HepG2 (cell line): ENCODE measurements at regions not wholly inside any gene's neighbourhood (a gene's known extent, or its start where the extent isn't known, plus 50 kb on each side); places are given as distances from the start of the nearest gene placed in this dataset.

Source experiments
- ATAC-seq: fragments of 200-7000 bp; cut with Tn5 transposase; 3 replicates; pipeline ENCODE4 v1.9.1; 2020; ENCODE audit warnings: mild to moderate bottlenecking, moderate library complexity
- BruUV-seq: library from RNA; stranded (reverse); fragments of 400-500 nt; replicated peaks from 2 replicates; lab custom pipeline; 2021; lab: Mats Ljungman, UMichigan
- CTCF ChIA-PET: fragments of 300-600 bp; formaldehyde crosslinking; extraction: SDS; loops from one replicate; lab custom pipeline; 2021; ENCODE audit warnings: low total read pairs, inconsistent platforms, low intra/inter-chr PET ratio; lab: Yijun Ruan, JAX
- POLR2A ChIA-PET: fragments of 350-600 bp; sonication (Branson Sonifier 250); formaldehyde crosslinking; loops from one replicate; lab custom pipeline; 2020; ENCODE audit warnings: antibody characterized with exemption, inconsistent platforms; lab: Yijun Ruan, JAX
- DNase-seq: peaks from one replicate; pipeline ENCODE4 v3.0.0-alpha.2; 2015; ENCODE audit warnings: low spot score
- FAIRE-seq: peaks from 3 replicates; lab custom pipeline; 2011; peaks lifted over from hg19 to GRCh38; lab: Jason Lieb, UNC
- H2AFZ ChIP-seq: one replicate; pipeline ENCODE4 v1.6.1; 2011; ENCODE audit warnings: low read length, inconsistent platforms
- H3K27ac ChIP-seq: fragments of 300-600 bp; 3 replicates; pipeline ENCODE4 v1.8.0; 2011; ENCODE audit warnings: mixed run types, mild to moderate bottlenecking, mixed read lengths, low read length, inconsistent platforms; ENCODE audit not compliant: insufficient read depth; ENCODE audit errors: extremely low read length
- H3K27me3 ChIP-seq, 2 experiments: fragments of 200-600 bp in 1 of 2; 2 replicates in 1 of 2; 3 replicates in 1 of 2; pipeline versions ENCODE4 v1.6.0 to v1.8.0; 2011; ENCODE audit warnings: low read length in 2 of 2, mild to moderate bottlenecking in 2 of 2, moderate library complexity in 2 of 2, inconsistent platforms in 1 of 2; ENCODE audit not compliant: insufficient read depth in 2 of 2, control insufficient read depth in 1 of 2
- H3K36me3 ChIP-seq, 2 experiments: fragments of 200-600 bp in 1 of 2; replicated peaks in 1 of 2; 2 replicates in 1 of 2; 3 replicates in 1 of 2; pipeline versions ENCODE4 v1.5.1 to v1.8.0; 2011; ENCODE audit warnings: low read length in 2 of 2, inconsistent platforms in 1 of 2; ENCODE audit not compliant: insufficient read depth in 2 of 2, control insufficient read depth in 1 of 2
- H3K4me1 ChIP-seq: 2 replicates; pipeline ENCODE4 v1.5.1; 2012; ENCODE audit warnings: low read length, inconsistent platforms; ENCODE audit not compliant: insufficient read depth
- H3K4me2 ChIP-seq: 2 replicates; pipeline ENCODE4 v1.6.0; 2011; ENCODE audit warnings: low read depth, low read length, inconsistent platforms
- H3K4me3 ChIP-seq, 3 experiments: fragments of 200-600 bp in 1 of 3; sonication (generic), shearing (Covaris generic) in 1 of 3; replicated peaks in 1 of 3; 2 replicates each; pipeline ENCODE4 v1.5.1; 2011 to 2016; ENCODE audit warnings: low read length in 3 of 3, inconsistent platforms in 2 of 3, low read depth in 2 of 3, mild to moderate bottlenecking in 2 of 3, control low read depth in 1 of 3, mixed read lengths in 1 of 3; ENCODE audit not compliant: insufficient read depth in 1 of 3
- H3K79me2 ChIP-seq: one replicate; pipeline ENCODE4 v1.6.1; 2011; ENCODE audit warnings: low read length, inconsistent platforms; ENCODE audit not compliant: insufficient read depth
- H3K9ac ChIP-seq: 2 replicates; pipeline ENCODE4 v1.6.0; 2011; ENCODE audit warnings: mild to moderate bottlenecking, low read depth, low read length, inconsistent platforms; ENCODE audit not compliant: insufficient read depth
- H3K9me3 ChIP-seq: 2 replicates; pipeline ENCODE4 v1.5.1; 2012; ENCODE audit warnings: mild to moderate bottlenecking, low read length
- H4K20me1 ChIP-seq: 2 replicates; pipeline ENCODE4 v1.6.0; 2011; ENCODE audit warnings: inconsistent platforms, mild to moderate bottlenecking, low read length, moderate library complexity; ENCODE audit not compliant: insufficient read depth
- ISX ChIP-seq: sonication (generic); formaldehyde crosslinking; conservative IDR thresholded peaks from 2 replicates; pipeline ENCODE4 v1.5.0; 2020; ENCODE audit warnings: missing genetic modification reagents
- JUND ChIP-seq: sonication (generic); formaldehyde crosslinking; IDR thresholded peaks from 2 replicates; pipeline ENCODE4 v1.8.0; 2022; ENCODE audit warnings: mild to moderate bottlenecking, missing genetic modification reagents
- KLF11 ChIP-seq: IDR thresholded peaks from 2 replicates; pipeline ENCODE4 v1.6.1; 2016; ENCODE audit warnings: missing compliant biosample characterization
- KLF9 ChIP-seq: IDR thresholded peaks from 2 replicates; pipeline ENCODE4 v1.6.1; 2016; ENCODE audit warnings: low read depth
- MAFK ChIP-seq, 2 experiments: IDR thresholded peaks in 1 of 2; conservative IDR thresholded peaks in 1 of 2; 2 replicates each; pipeline ENCODE4 v1.6.1; 2011; ENCODE audit warnings: improper control_type of control experiment in 2 of 2, low read length in 2 of 2
- SATB2 ChIP-seq: sonication (generic); formaldehyde crosslinking; IDR thresholded peaks from 2 replicates; pipeline ENCODE4 v1.5.0; 2020; ENCODE audit warnings: missing genetic modification reagents
- STAG1 ChIP-seq: sonication (generic); formaldehyde crosslinking; IDR thresholded peaks from 2 replicates; pipeline ENCODE4 v1.4.0; 2020; ENCODE audit warnings: missing genetic modification reagents
- ZBTB26 ChIP-seq: IDR thresholded peaks from 2 replicates; pipeline ENCODE4 v1.6.1; 2016; ENCODE audit warnings: missing compliant biosample characterization, missing genetic modification reagents, borderline replicate concordance
- ZMYM4 ChIP-seq: sonication (generic); formaldehyde crosslinking; IDR thresholded peaks from 2 replicates; pipeline ENCODE4 v1.8.1; 2023; ENCODE audit warnings: mild to moderate bottlenecking, missing genetic modification reagents
- ZNF274 ChIP-seq: sonication (generic); formaldehyde crosslinking; IDR thresholded peaks from 2 replicates; pipeline ENCODE4 v1.5.1; 2020; ENCODE audit warnings: mild to moderate bottlenecking, missing genetic modification reagents
- ZNF460 ChIP-seq: sonication (generic); formaldehyde crosslinking; IDR thresholded peaks from 2 replicates; pipeline ENCODE4 v1.5.1; 2020; ENCODE audit warnings: missing genetic modification reagents, mild to moderate bottlenecking, borderline replicate concordance
- WGBS: methylation state at CpG from one replicate; pipeline ENCODE4 v1.1.6; 2017; ENCODE audit warnings: low lambda C conversion rate; 5-methylcytosine and 5-hydroxymethylcytosine counted together
- in situ Hi-C: cut with HindIII; loops from 2 replicates; pipeline ENCODE4 v1.10.0; 2017; ENCODE audit warnings: low pct_unique_long_range_greater_than_20kb; ENCODE audit not compliant: extremely low pct_ligation_motif_present
- intact Hi-C: fragments of 100-400 bp; cut with micrococcal nuclease; formaldehyde crosslinking; loops from one replicate; pipeline ENCODE4 v1.10.0; 2022; ENCODE audit not compliant: unreplicated experiment
- TF ChIP-seq, protein P1 (sequence below): IDR thresholded peaks from 2 replicates; pipeline ENCODE4 v1.6.1; 2016; ENCODE audit warnings: mild to moderate bottlenecking
- TF ChIP-seq, protein P2 (sequence below): IDR thresholded peaks from 2 replicates; pipeline ENCODE4 v1.6.1; 2016; ENCODE audit warnings: low read depth, borderline replicate concordance
- TF ChIP-seq, protein P3 (sequence below): sonication (generic); formaldehyde crosslinking; conservative IDR thresholded peaks from 2 replicates; pipeline ENCODE4 v1.4.0; 2020; ENCODE audit warnings: mild to moderate bottlenecking, missing genetic modification reagents, moderate library complexity

DNA sequence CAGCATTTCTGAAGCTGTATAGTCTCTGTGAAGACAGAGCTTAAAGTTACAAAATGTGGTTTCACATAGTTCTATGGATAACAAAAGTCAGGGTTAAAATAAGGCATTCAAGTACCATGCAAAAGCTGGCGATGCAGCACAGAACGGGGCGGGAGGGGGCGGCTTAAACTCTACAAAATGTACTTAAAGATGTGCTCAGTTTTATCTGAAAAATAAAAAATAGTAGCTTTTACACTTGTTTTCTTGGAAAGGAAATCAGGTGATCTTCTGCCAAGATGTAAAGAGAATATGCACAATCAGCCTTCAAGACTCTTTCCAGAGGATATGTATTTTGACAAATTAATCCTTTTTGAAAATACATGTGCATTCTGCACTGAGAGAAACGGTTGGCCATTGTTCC is 301.7 kb upstream of the EMCN start:
- BruUV-seq: no TSS peak
- peaks cover 14% of the 10 kb centered on the region for H3K4me1 ChIP-seq
- H3K4me3 ChIP-seq: no peak overlapping the region
- H3K36me3 ChIP-seq: no peaks in the 10 kb centered on the region
- in situ Hi-C loops: no loop called here
- DNase-seq (no peak), ATAC-seq (no peak), FAIRE-seq (no peak)
- no peaks in the 10 kb centered on the region for H3K27me3 ChIP-seq
- no peak overlapping the region for H3K4me2 ChIP-seq
- H3K27ac ChIP-seq: no peak overlapping the region
- no peak overlapping the region for H3K9ac ChIP-seq
- no peaks in the 10 kb centered on the region for H3K79me2 ChIP-seq
- TF ChIP-seq ISX (CRISPR knock-in tag): no peak
- no peak for TF ChIP-seq JUND (CRISPR knock-in tag)
- no peak for TF ChIP-seq ZNF274
- no peak for TF ChIP-seq ZNF460
- TF ChIP-seq MAFK (conservative IDR thresholded peaks at IDR 0.05 in 1 of 2, IDR thresholded peaks at IDR 0.05 in 1 of 2; ENCODE audit: low read length in 2 of 2): no peak
- TF ChIP-seq STAG1: no peak
- no peak for TF ChIP-seq ZMYM4 (CRISPR knock-in tag)
- TF ChIP-seq, protein P1, sequence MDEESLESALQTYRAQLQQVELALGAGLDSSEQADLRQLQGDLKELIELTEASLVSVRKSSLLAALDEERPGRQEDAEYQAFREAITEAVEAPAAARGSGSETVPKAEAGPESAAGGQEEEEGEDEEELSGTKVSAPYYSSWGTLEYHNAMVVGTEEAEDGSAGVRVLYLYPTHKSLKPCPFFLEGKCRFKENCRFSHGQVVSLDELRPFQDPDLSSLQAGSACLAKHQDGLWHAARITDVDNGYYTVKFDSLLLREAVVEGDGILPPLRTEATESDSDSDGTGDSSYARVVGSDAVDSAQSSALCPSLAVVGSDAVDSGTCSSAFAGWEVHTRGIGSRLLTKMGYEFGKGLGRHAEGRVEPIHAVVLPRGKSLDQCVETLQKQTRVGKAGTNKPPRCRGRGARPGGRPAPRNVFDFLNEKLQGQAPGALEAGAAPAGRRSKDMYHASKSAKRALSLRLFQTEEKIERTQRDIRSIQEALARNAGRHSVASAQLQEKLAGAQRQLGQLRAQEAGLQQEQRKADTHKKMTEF: no peak
- TF ChIP-seq ZBTB26 (CRISPR knock-in tag): no peak
- TF ChIP-seq, protein P2, sequence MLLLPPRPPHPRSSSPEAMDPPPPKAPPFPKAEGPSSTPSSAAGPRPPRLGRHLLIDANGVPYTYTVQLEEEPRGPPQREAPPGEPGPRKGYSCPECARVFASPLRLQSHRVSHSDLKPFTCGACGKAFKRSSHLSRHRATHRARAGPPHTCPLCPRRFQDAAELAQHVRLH (CRISPR knock-in tag): no peak
- TF ChIP-seq, protein P3, sequence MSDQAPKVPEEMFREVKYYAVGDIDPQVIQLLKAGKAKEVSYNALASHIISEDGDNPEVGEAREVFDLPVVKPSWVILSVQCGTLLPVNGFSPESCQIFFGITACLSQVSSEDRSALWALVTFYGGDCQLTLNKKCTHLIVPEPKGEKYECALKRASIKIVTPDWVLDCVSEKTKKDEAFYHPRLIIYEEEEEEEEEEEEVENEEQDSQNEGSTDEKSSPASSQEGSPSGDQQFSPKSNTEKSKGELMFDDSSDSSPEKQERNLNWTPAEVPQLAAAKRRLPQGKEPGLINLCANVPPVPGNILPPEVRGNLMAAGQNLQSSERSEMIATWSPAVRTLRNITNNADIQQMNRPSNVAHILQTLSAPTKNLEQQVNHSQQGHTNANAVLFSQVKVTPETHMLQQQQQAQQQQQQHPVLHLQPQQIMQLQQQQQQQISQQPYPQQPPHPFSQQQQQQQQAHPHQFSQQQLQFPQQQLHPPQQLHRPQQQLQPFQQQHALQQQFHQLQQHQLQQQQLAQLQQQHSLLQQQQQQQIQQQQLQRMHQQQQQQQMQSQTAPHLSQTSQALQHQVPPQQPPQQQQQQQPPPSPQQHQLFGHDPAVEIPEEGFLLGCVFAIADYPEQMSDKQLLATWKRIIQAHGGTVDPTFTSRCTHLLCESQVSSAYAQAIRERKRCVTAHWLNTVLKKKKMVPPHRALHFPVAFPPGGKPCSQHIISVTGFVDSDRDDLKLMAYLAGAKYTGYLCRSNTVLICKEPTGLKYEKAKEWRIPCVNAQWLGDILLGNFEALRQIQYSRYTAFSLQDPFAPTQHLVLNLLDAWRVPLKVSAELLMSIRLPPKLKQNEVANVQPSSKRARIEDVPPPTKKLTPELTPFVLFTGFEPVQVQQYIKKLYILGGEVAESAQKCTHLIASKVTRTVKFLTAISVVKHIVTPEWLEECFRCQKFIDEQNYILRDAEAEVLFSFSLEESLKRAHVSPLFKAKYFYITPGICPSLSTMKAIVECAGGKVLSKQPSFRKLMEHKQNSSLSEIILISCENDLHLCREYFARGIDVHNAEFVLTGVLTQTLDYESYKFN (CRISPR knock-in tag): no peak
- no peak for TF ChIP-seq SATB2
- TF ChIP-seq KLF11: no peak
- TF ChIP-seq KLF9 (CRISPR knock-in tag): no peak
- intact Hi-C loops: no loop called here
- CTCF ChIA-PET: no interaction called here
- H2AFZ ChIP-seq: no peak overlapping the region
- H4K20me1 ChIP-seq: no peaks in the 10 kb centered on the region
- POLR2A ChIA-PET: no interaction called here
- no peaks in the 10 kb centered on the region for H3K9me3 ChIP-seq
- 4% methylated on average over 5 of the region's 5 CpGs for WGBS
